ENCODE measurements at regions not wholly inside any gene's neighbourhood (a gene's known extent, or its start where the extent isn't known, plus 50 kb on each side); places are given as distances from the start of the nearest gene placed in this dataset.

- no peak for DNase-seq (ENCODE audit: low read depth in 4 of 4, low spot score in 3 of 4)
These were observed 1543.5 kb upstream of the ACVR2A start for GRCh38 chr2:146301287-146301686.

DNA sequence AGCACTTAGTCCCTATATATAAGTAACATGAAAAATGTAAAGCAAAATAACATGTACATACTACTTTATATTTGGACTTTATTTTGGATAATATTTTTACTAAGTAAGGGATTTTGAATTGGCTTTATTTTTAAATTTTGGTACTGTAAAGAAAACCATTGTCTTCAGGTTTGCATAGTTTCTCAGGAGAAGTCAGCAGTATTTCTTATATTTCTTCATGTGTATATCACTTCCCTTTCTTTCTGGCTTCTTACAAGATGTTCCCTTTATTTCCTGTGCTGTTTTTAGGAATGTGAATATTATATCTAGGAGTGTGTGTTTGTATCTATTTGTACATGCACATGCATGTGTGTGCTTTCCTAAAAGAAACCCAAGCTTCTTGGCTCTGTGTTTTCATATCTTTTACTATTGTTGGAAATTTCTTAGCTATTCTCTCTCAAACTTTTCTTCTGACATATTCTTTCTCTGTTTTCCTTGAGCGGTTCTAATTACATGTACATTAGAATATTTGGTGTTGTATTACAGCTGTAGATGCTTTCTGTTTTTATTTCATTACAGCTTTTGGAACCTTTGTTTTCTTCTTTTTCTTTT is 1549.7 kb upstream of the ACVR2A start:
- DNase-seq (ENCODE audit: low read depth in 4 of 4, low spot score in 3 of 4) = no peak

GRCh38 chr2:146287281-146287680 is 1557.5 kb upstream of the ACVR2A start:
- DNase-seq (ENCODE audit: low read depth in 4 of 4, low spot score in 3 of 4) = no peak

DNA sequence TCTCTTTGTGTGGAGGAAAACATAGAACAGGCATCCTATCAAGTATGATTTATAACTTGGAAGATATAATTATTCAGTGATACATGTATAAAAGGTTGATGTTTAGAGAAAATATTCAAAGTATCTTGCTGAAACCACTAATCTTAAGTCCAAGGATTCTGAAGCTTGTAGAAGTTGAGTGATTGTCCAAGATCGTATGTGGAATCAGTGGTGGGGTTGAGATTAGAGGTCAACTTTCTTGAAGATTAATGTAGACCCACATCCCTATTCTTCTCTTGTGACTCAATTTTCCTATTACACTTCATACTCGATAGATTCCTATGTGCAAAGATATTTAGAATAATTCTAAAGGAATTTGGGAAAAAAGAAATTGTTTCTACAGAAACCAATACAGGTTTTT is 1565.9 kb upstream of the ACVR2A start:
- no peak for DNase-seq (ENCODE audit: low read depth in 4 of 4, low spot score in 3 of 4)

DNA sequence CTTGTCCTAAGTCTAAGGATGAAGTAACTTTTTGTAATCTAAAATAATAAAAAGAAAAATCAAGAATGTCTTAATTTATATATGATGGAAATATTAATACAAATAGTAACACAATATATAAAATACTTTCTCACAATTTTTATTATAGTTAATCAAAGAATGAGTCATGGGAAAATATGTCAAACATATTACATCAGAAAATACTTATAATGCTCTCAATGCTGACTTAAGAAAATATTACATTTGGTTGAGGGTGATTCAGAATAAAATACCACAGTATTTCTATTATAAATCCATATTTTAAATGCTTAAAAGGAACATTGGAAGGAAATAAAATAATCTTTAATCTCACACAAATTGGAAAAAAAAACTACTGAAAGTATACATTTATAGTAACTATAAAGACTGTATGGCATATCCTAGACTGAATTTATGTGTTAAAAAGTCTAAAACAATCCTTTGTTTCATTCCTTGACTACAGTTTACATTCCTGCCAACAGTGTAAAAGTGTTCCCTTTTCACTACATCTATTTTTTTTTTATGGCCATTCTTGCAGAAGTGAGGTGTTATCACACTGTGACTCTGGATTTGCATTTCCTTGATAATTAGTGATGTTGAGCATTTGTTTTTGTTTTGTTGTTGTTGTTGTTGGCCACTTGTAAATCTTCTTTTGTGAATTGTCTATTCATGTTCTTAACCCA is 1573.5 kb upstream of the ACVR2A start:
- no peak for DNase-seq (ENCODE audit: low read depth in 4 of 4, low spot score in 3 of 4)

GRCh38 chr2:146270618-146271017 is 1574.2 kb upstream of the ACVR2A start:
- no peak for DNase-seq (ENCODE audit: low read depth in 4 of 4, low spot score in 3 of 4)

GRCh38 chr2:146267093-146267492 is 1577.7 kb upstream of the ACVR2A start:
- no peak for DNase-seq (ENCODE audit: low read depth in 4 of 4, low spot score in 3 of 4)

DNA sequence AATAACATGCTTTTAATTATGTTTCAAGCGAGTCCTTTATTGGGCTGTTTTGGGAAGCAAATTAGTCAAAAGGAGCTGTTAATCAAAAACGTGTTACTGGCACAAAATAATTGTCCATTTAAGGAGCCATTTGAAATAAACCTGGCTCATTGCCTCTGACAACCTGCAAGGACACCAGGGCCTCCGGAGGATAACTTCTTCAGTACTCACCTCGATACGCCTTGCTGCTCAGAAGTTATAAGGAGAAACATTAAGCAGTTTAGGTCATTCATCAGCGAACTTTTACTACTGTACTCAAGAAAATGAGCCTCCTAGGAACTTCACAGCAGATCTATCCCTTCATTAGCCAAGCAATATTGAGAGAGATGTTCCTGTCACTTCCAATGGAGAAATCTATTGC is 1579.2 kb upstream of the ACVR2A start:
- no peak for DNase-seq (ENCODE audit: low read depth in 4 of 4, low spot score in 3 of 4)

- DNase-seq (ENCODE audit: low read depth in 4 of 4, low spot score in 3 of 4) = no peak
These were observed 1582.2 kb upstream of the ACVR2A start for GRCh38 chr2:146262606-146263005.

GRCh38 chr2:146260551-146260950 is 1584.3 kb upstream of the ACVR2A start:
- no peak for DNase-seq (ENCODE audit: low read depth in 4 of 4, low spot score in 3 of 4)

- DNase-seq (ENCODE audit: low read depth in 4 of 4, low spot score in 3 of 4) = no peak
These were observed 1585.0 kb upstream of the ACVR2A start for GRCh38 chr2:146259816-146260215.

- no peak for DNase-seq (ENCODE audit: low read depth in 4 of 4, low spot score in 3 of 4)
These were observed 1586.8 kb upstream of the ACVR2A start for GRCh38 chr2:146258071-146258470.

DNA sequence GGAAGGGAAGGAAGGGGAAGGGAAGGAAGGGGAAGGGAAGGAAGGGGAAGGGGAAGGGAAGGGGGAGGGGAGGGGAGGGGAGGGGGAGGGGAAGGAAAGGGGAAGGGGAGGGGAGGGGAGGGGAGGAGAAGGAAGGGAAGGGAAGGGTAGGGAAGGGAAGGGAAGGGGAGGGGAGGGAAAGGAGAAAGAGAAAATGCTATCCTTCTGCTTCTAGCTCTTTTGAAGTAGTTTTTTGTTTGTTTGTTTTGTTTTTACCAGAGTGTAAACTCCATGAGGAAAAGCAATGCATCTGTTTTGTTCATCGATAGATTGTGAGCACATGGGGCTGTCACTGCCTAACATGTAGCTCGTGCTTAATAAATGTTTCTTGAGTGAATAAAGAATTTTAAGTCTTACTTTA is 1592.7 kb upstream of the ACVR2A start:
- DNase-seq (ENCODE audit: low read depth in 4 of 4, low spot score in 3 of 4) = no peak

DNA sequence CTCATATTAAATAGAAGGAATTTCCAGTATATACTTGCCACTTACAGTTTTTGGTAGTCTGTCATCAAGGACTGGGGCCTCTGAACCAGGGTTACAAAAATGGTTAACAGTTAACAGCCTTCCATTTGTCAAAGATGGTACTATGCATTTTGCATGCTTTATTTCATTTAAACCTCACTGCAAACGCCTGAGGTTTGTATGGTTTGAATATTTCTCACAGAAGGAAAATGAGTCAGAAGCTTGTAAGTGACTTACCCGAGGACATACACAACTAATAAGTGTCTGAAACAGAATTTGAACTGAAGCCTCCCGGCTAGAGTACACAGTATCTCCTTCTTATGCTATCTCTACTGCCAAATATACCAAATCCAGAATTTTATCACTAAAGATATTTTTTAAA is 1593.5 kb upstream of the ACVR2A start:
- no peak for DNase-seq (ENCODE audit: low read depth in 4 of 4, low spot score in 3 of 4)

DNA sequence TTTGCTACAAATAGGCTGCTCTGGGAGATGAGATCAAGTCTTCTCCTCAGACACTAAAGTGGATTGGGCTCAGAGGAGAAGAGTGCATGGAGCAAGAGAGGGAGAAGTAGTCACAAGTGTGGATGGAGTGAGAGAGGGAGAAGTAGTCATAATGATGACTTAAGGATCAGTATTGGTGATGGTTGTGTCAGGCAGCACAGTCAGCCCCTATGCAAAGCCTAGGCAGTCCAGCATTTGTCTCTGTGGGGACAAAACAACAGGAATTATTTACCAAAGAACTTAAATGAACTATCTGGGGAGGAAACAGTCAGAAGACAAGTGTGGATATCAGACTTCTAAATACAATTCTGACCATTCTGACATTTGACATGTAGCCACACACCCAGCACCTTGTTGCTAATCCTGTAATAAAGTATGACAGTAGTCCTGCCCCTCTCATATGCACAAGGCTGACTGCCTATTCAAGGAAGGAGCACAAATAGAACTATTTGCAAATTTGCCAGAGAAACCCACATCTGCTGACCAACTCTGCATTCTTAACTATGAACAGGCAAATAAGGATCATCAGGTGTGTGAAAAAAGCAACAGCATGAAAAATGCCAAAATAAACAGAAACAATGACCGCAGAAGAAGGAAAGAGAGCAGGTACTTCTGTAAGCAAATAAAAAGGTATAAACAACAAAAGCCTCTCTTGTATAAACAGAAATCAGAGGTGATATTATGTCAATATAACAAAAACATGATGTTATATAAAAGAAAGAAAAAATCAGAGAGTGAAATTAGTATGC is 1597.9 kb upstream of the ACVR2A start:
- no peak for DNase-seq (ENCODE audit: low read depth in 4 of 4, low spot score in 3 of 4)

- no peak for DNase-seq (ENCODE audit: low read depth in 4 of 4, low spot score in 3 of 4)
These were observed 1598.7 kb upstream of the ACVR2A start for GRCh38 chr2:146246002-146246735.

GRCh38 chr2:146244830-146245229 is 1600.0 kb upstream of the ACVR2A start:
- DNase-seq (ENCODE audit: low read depth in 4 of 4, low spot score in 3 of 4) = peak in 1 of 4 donors; percentile 14

DNA sequence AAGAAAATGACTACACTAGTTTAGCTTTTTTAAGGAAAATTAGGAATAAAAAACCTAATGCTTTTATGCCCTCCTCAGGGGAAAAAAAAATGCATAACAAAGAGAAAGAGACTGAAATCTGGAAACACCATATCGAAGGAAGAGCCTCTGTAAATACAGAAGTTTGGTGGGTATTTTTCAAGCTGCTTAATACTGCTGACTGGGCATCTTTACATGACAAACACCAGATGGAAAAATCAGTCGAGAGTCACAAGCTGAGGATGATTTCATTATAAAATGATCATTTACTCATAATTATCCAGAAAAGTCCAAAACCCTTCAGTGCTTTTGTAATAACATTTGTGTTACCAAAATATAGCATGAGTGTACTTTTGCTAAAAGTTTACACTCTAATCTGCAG is 1600.7 kb upstream of the ACVR2A start:
- DNase-seq (ENCODE audit: low read depth in 4 of 4, low spot score in 3 of 4) = no peak

GRCh38 chr2:146241023-146241422 is 1603.8 kb upstream of the ACVR2A start:
- DNase-seq (ENCODE audit: low read depth in 4 of 4, low spot score in 3 of 4) = no peak

- no peak for DNase-seq (ENCODE audit: low read depth in 4 of 4, low spot score in 3 of 4)
These were observed 1604.4 kb upstream of the ACVR2A start for GRCh38 chr2:146240391-146240790.
